ENCODE measurements at regions not wholly inside any gene's neighbourhood (a gene's known extent, or its start where the extent isn't known, plus 50 kb on each side); places are given as distances from the start of the nearest gene placed in this dataset.

DNA sequence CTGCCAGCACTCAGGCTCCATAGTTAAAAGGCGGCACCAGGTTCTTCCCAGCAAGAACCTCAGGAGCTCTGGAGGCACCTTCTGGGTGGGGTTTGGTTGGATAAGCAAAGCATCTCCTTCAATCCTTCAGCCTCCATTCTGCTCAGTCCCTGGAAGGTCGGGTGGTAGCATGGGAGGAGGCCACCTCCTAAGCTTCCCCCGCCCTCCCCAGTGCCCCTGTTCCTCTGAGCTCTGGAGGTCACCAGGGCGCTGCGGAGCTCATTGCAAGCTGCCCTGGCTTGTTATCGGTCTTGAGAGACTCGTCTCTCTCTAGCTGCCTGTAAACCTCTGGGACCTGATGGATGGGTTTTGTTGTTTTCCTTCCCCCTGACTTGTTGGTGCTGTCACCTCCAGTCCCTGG is 124.8 kb downstream of the RPLP1 start:
- DNase-seq = no peak

DNA sequence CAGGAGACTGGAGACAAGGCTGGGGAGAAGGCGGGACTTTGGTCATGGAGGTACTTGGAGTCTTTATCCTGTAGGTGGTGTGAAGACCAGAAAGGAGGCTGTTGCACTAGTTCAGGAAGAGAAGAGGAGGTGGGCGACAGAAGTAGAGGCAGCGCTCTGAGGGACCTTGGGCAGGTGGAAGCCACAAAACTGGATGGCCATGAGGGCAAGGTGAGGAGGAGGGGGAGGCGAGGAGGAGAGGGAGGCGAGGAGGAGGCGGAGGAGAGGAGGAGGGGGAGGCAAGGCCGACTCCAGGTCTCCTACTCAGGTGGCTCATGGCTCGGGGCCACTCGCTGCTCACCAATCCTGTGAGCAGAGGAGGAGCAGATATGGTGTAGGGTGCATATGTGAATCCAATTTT is 125.6 kb downstream of the RPLP1 start:
- DNase-seq = no peak

- DNase-seq = peak; percentile 8
These were observed 126.4 kb downstream of the RPLP1 start for GRCh38 chr15:69578787-69579583.

- no peak for DNase-seq
These were observed 127.5 kb downstream of the RPLP1 start for GRCh38 chr15:69579950-69580618.

DNA sequence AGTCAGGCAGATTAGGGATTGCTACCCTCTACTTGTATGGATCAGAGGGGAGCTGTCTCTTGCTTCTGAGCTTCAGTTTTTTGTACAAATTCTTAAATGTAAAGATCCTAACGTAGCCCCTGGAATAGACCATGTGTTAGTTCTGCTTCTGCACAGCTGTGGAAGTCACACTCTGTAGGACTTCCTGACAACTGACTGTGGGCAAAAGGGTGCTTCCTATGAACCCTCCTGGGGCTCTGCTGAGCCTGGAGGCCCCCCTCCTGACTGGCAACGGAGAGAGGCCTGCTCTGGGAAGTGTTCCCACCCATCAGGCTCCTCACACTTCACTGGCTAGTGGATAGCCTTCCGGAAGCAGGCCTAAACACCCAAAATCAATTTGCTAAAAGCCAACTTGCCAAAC is 131.0 kb downstream of the RPLP1 start:
- no peak for DNase-seq

- DNase-seq = no peak
These were observed 133.3 kb downstream of the RPLP1 start for GRCh38 chr15:69585937-69586336.

GRCh38 chr15:69586721-69587120 is 134.1 kb downstream of the RPLP1 start:
- DNase-seq = no peak

DNA sequence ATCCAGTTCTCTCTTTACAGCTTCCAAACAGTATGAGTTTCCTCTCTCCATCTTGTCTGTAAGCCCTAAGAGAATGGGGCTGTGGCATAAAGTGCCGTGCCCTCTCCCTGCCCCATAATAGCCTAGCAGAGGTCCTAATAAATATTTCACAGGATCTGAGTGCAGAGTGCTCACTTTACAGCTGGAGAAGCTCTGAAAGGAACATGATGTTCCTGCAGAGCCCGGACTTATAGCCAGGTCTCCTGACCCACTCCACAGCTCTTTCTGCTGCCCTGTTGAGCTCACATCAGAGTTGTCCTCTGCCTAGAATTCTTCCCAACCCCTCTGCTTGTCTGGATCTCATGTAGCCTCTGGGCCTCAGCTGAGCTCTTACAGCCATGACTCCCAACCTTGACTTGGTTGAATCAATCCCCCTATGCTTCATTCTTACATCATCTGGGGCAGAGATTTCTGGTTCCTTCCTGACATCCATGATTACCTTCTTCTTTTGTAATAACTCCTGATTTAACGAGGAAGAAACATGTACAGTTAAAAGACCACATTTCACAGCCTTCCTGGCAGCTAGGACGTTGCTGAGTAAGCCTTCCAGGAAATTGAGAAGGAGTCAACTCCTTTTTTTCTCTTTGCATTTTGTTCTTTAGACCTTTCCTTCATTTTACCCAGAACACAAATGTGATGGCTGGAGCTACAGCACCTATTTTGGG is 135.3 kb downstream of the RPLP1 start:
- DNase-seq = no peak

- DNase-seq = no peak
These were observed 137.6 kb downstream of the RPLP1 start for GRCh38 chr15:69590201-69590710.

GRCh38 chr15:69590932-69591524 is 138.4 kb downstream of the RPLP1 start:
- DNase-seq = no peak

DNA sequence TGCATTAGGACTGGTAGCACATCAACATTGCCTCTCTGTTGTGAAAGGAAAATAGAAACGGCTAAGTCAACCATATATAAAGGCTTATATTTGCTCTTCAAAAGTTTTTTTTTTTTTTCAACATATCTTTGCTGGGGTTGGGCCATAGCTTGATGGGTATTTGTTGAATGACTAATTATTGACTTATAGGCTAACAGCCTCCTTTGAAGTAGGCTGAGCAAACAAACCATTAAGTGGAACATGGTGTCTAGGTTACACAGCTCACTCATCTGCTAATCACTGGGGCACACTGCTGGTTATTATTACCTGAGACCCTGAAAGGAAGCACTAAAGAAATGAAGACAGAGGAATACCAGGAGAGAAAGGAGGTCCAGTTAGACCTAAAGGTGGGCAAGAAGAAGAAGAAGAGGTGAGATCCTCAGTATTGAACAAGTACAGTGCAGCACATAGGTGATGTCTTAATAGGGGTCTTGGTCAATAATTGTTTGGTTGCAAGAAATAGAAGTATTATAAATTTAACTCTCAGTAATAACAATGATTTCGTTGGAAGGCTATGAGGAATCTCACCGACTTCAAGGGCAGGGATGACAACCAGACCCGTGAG is 139.4 kb downstream of the RPLP1 start:
- no peak for DNase-seq

DNA sequence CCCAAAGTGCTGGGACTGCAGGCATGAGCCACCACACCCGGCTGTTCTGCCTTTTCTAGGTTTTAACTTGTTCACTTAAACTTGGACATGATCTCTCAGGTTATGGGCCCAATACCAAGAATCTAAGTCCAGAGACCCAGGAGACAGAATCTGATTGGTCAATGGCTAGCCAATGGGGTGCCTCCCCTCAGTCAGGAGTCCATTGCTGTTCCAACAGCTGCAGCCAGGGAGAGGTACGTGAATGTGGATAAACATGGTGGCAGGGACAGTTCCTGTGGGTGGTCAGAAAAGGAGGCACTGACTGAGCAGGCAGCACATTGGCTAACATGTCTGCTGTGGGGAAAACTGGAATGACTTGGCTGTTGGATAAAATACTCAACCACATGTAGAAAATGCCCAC is 140.3 kb downstream of the RPLP1 start:
- no peak for DNase-seq

GRCh38 chr15:69593488-69593887 is 140.9 kb downstream of the RPLP1 start:
- no peak for DNase-seq

GRCh38 chr15:69593981-69594966 is 141.7 kb downstream of the RPLP1 start:
- peak; percentile 82 for DNase-seq

DNA sequence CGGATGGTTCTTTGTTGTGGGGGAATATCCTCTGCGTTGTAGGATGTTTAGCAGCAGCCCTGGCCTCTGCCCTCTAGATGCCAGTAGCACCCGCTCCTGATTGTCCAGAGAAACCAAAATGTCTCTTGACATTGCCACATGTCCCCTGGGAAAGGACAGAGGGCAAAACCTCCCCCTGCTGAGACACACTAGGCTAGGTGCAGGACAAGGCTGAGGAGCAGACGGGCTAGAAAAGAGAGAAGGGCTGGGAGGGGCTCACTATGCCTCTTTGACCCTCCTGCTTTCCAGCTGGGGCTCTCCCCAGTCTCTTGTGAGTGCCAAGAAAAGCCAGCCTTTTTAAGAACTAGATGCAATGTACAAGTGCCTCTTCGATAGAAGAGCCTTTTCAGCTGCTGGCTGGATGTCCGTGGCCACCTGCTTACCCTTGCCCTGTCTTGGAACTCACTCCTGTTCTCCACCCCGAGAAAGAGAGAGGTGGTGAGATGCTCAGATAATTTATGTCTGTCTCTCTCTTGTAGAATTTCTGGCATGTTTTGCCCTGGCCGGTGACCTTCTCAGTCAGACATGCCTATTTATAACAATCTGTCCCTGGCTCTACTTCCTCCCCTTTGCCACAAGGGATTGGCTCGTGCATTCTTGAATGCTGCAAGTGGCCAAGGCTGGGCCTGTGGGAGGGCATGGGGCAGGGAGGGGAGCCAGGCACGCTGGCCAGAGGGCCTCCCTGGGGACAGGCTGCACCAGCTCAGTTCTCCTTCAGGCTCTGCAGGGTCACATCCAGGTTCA is 142.6 kb downstream of the RPLP1 start:
- peak; percentile 21 for DNase-seq

GRCh38 chr15:69597061-69597592 is 144.5 kb downstream of the RPLP1 start:
- no peak for DNase-seq

DNA sequence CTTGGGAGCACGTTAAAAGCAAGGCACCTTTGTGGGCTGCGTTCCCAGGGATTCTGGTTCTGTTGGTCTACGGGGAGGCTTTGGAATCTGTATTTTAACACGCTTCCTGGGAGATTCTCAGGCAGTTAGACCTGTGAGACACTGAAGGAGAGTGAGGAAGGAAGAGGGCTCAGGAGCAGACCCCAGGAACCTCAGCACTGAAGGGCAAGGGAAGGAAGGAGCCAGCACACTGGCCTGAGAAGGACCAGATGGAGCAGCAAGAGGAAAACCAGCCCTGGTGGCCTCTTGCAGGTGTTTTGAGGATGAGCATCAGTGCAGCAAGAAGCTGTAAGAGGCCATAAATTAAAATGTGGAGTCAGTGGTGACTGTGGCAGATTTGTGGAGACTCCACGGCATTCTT is 146.7 kb downstream of the RPLP1 start:
- DNase-seq = no peak

- no peak for DNase-seq
These were observed 148.0 kb downstream of the RPLP1 start for GRCh38 chr15:69600556-69601085.

DNA sequence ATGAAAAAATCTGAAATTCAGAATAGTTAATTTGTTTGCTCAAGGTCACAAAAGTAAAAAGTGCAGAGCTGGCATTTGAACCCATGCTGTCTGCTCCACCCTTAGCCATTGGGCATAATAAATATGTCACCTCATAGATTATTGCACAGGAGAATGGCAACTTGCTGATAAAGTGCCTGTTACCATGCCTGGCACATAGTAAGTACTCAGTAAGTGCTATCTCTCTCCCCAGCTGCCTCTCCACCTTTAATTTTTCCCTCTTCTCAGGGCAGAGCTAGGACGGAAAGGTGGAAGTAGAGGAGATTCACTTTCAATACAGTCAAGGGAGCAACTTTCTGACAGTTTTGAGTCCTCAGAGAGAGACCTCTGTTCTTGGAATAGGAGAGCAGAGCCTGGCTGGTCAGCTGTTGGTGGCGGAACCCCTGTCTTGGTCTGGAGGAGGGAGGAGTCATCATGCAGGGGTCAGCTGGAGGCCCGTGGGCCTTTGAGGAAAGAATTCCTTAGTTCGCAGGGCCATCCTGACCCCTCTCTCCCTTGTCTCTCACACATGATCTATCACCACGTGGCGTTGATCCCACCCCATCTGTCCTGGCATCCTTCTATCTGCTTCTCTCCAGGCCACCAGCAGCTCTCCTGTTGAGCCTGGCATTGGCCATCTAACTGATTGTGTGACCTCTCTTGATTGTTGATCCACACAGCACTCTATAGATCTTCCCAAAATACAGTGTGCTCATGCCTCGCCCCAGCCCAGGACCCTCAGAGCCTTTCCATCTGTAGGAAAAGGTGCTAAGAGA is 149.3 kb downstream of the RPLP1 start:
- DNase-seq = no peak
